Coronary artery (tissue), 2 donors: ENCODE measurements at regions not wholly inside any gene's neighbourhood (a gene's known extent, or its start where the extent isn't known, plus 50 kb on each side); places are given as distances from the start of the nearest gene placed in this dataset.

Source experiments
- DNase-seq: peaks from one replicate; pipeline ENCODE4 v3.0.0-alpha.2; 2017; ENCODE audit warnings: low spot score
- H3K27ac ChIP-seq, 2 donors: fragments of 200-600 bp; sonication (generic); one replicate each; pipeline ENCODE4 v1.5.1; 2016 to 2019
- H3K4me3 ChIP-seq: fragments of 200-600 bp; sonication (generic); 2 replicates; pipeline ENCODE4 v1.5.1; 2016; ENCODE audit warnings: mild to moderate bottlenecking, moderate library complexity
- TF ChIP-seq, protein P1 (sequence below): fragments of 200-600 bp; sonication (generic); IDR thresholded peaks from one replicate; pipeline ENCODE4 v1.5.1; 2019; ENCODE audit warnings: antibody characterized with exemption

DNA sequence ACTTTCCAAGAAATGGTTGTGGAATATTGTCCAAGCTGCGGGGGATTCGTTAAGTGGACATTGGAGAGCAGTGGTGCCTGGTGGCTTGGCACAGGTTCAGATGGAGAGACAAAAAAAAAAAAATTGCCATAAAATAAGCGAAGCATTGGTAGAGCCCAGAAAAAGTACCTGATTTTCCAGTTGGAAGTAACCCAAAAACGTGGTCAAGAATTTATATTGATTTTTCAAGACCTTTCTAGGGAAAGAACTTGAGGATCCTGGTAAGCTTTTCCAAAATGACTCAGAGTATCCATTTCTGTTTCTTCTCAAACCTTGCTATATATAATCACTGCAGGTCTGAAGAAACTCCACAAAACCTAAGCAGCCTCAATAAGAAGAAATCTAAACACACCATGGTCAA is 94.6 kb downstream of the ING1 start:
- Histone ChIP-seq H3K27ac (no peak overlapping the region), H3K4me3 (no peak overlapping the region)
- DNase-seq: no peak
- TF ChIP-seq, protein P1, sequence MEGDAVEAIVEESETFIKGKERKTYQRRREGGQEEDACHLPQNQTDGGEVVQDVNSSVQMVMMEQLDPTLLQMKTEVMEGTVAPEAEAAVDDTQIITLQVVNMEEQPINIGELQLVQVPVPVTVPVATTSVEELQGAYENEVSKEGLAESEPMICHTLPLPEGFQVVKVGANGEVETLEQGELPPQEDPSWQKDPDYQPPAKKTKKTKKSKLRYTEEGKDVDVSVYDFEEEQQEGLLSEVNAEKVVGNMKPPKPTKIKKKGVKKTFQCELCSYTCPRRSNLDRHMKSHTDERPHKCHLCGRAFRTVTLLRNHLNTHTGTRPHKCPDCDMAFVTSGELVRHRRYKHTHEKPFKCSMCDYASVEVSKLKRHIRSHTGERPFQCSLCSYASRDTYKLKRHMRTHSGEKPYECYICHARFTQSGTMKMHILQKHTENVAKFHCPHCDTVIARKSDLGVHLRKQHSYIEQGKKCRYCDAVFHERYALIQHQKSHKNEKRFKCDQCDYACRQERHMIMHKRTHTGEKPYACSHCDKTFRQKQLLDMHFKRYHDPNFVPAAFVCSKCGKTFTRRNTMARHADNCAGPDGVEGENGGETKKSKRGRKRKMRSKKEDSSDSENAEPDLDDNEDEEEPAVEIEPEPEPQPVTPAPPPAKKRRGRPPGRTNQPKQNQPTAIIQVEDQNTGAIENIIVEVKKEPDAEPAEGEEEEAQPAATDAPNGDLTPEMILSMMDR: no peak

DNA sequence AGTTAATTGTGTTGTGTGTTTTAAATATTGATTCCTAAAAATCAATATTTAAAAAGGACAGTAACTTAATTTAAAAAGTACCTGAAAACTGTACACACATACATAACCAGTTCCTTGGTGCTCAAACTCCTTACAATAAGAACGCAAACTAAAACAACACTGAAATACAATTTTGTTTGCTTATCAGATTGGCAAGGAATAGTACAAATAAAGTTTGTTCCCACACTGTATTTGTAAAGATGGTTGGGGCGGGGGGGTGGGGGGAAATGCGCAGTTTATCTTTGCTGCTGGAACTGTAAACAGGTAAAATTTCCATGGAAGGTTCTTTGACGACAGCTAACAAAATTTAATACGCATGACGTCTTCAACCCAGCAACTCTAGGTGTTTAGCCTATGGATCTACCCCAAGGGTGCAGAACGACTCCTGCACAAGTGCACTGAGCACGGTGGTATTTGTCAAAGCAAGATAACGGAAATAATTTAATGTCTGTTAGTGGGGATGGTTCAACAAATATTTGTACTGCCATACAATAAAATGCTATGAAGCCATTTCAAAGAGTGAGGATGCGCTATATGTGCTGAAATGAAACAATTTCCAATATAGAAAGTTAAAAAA is 96.5 kb downstream of the ING1 start:
- no peak for DNase-seq
- TF ChIP-seq, protein P1: no peak
- H3K4me3 ChIP-seq: no peak overlapping the region
- no peak overlapping the region for H3K27ac ChIP-seq

DNA sequence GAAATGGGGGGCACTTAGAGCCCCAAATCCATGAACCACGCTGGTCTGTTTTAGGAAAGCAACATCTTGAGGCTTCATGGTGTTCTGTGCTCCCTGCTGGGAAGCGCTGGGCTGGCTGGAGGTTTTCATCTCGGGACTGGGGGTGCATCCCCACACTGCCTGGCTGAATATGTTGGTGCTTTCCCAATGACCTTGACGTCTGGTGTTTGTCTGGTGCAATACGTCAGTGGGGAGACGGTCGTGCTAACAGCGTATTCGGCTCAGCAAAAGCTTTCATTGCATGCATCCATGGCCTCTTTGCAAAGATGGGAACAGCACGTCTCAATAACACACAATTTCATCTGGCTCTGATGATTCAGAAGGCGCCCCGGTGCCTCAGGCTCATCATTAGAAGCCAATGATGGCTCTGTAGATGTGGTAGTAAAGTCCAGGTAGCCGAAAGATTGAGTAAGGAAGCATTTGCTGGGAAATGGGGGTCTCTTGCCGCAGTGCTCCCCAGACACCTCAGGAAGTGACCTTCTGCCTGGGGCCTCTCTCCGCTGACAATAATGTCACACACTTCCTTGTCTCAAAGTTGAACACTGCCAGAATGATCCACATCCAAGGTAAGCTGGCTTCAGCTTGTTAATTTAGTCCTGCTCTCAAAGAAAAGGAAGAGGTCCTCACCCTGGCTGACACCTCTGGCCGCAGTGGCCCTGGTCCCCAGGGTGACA is 97.7 kb downstream of the ING1 start:
- H3K4me3 ChIP-seq: no peak overlapping the region
- DNase-seq: no peak
- H3K27ac ChIP-seq: no peak overlapping the region
- TF ChIP-seq, protein P1: no peak

DNA sequence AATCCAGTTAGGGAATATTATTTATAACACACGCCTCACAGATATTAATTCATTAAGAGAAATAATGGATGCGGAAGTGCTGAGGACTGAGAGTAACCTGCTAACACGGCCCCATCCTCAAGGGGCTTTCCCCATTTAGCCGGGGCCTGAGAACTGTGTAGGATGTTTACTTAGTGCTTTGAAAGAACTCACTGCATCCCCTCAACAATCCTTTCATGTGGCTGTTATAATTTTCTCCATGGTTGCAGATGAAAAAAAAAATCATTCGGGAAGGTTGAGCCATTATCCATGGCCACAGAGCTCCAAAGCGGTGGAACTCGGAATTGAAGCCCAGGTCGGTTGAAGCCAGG is 98.2 kb downstream of the ING1 start:
- Histone ChIP-seq H3K27ac (no peak overlapping the region), H3K4me3 (peak overlapping the region; percentile 46)
- TF ChIP-seq, protein P1: no peak
- DNase-seq: no peak

DNA sequence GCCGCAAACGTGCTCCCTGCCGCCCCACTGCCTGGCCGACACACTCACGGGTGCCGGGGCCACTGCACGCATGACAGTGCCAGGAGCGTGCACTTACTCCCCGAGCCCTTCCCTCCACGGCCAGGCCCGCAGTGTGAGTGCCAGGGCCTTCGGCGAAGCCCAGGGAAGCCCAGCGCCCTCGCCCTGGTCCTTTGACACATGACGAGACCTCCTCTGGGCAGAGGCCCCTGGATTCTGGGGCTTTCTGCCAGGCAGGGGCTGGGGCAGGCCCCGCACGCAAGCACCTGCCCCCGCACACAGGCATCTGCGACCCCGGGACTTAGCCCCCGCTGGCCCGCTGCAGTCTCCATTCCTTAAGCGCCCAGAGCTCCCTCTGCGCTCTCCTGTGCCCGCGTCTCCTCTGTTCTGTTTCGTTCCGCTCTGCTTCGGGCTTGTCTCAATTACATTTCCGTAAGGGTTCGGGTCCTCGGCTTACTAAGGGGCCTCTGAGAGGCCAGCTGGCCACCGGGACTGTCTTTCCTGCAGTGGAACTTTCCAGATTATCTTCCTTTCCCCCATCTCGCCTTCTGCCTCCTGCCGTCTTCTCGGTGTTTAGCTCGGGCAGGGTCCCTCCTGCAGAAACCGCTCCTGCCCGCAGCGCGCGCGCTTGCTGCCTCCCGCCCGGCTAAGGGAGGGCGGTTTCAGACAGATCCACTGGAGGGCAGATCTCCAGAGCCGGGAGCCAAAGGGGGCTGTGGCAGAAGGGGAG is 98.8 kb downstream of the ING1 start:
- DNase-seq: no peak
- Histone ChIP-seq H3K27ac (no peak overlapping the region), H3K4me3 (peak overlapping the region; percentile 46)
- TF ChIP-seq, protein P1: no peak

DNA sequence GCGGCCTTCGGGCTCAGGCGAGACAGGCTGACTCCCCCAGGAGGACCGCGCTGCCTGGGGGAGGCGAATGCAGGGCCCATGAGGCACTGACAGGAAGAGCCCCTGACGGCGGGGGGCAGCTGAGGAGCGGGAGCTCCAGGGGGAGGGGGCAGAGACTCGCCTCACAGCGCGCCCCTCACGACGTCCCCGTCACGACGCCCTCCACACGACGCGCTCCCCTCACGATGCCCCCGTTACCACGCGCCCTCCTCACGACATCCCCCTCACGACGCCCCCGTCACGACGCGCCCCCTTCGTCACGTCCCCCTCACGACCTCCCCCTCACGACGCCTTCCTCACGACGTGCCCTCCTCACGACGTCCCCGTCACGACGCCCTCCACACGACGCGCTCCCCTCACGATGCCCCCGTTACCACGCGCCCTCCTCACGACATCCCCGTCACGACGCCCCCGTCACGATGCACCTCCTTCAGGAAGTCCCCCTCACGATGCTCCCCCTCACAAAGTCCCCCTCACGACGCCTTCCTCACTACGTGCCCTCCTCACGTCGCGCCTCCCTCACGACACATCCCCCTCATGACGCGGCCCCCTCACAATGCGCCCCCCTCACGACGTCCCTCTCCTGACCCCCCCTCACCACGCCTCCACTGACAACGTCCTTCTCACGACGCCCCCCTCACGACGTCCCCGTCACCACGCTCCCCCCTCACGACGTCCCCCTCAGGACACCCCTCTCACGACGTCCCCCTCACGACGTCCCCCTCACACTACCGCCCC is 99.6 kb downstream of the ING1 start:
- peak overlapping the region; percentile 46 for H3K4me3 ChIP-seq
- DNase-seq: no peak
- no peak overlapping the region for H3K27ac ChIP-seq
- TF ChIP-seq, protein P1: no peak
